ENCODE measurements at regions not wholly inside any gene's neighbourhood (a gene's known extent, or its start where the extent isn't known, plus 50 kb on each side); places are given as distances from the start of the nearest gene placed in this dataset.

DNA sequence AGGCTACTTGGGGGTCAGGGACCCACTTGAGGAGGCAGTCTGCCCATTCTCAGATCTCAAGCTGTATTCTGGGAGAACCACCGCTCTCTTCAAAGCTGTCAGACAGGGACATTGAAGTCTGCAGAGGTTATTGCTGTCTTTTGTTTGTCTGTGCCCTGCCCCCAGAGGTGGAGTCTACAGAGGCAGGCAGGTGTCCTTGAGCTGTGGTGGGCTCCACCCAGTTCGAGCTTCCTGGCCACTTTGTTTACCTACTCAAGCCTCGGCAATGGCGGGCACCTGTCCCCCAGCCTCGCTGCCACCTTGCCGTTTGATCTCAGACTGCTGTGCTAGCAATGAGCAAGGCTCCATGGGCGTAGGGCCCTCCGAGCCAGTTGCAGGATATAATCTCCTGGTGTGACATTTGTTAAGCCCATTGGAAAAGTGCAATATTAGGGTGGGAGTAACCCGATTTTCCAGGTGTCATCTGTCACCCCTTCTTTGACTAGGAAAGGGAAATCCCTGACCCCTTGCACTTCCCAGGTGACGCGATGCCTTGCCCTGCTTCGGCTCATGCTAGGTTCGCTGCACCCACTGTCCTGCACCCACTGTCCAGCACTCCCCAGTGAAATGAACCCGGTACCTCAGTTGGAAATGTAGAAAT lies 96.4 kb downstream of the ZNF92 start (continued):
- TF ChIP-seq, protein P1, sequence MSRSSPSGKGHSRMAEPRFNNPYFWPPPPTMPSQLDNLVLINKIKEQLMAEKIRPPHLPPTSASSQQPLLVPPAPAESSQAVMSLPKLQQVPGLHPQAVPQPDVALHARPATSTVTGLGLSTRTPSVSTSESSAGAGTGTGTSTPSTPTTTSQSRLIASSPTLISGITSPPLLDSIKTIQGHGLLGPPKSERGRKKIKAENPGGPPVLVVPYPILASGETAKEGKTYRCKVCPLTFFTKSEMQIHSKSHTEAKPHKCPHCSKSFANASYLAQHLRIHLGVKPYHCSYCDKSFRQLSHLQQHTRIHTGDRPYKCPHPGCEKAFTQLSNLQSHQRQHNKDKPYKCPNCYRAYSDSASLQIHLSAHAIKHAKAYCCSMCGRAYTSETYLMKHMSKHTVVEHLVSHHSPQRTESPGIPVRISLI (CRISPR knock-in tag; IDR thresholded peaks at IDR 0.05; ENCODE audit: borderline replicate concordance), result peak; percentile 62; the same call in 1 of the 2 replicates
- TF ChIP-seq SMAD1 (CRISPR knock-in tag; IDR thresholded peaks at IDR 0.05; ENCODE audit: borderline replicate concordance, low read depth) (peak; percentile 48; the same call in 1 of the 2 replicates), ISL2 (CRISPR knock-in tag; IDR thresholded peaks at IDR 0.05) (peak; percentile 77), MEF2D (CRISPR knock-in tag; IDR thresholded peaks at IDR 0.05) (0 out of 2 replicates have a peak, but pooled peaks have one; percentile 26), SPEN (CRISPR knock-in tag; IDR thresholded peaks at IDR 0.05; ENCODE audit: low read depth) (0 out of 2 replicates have a peak, but pooled peaks have one; percentile 32), ZNF329 (CRISPR knock-in tag; IDR thresholded peaks at IDR 0.05; ENCODE audit: low read depth) (0 out of 2 replicates have a peak, but pooled peaks have one; percentile 26), WIZ (CRISPR knock-in tag; IDR thresholded peaks at IDR 0.05) (0 out of 2 replicates have a peak, but pooled peaks have one; percentile 68), NR2C2 (CRISPR knock-in tag; IDR thresholded peaks at IDR 0.05; ENCODE audit: borderline replicate concordance) (peak; percentile 61), THAP11 (CRISPR knock-in tag; IDR thresholded peaks at IDR 0.05) (peak; percentile 62), ZNF792 (CRISPR knock-in tag; IDR thresholded peaks at IDR 0.05) (peak; percentile 53), ELF3 (CRISPR knock-in tag; IDR thresholded peaks at IDR 0.05) (peak; percentile 83), ZNF879 (CRISPR knock-in tag; IDR thresholded peaks at IDR 0.05) (peak; percentile 75; the same call in 1 of the 2 replicates)
- TF ChIP-seq, protein P2, sequence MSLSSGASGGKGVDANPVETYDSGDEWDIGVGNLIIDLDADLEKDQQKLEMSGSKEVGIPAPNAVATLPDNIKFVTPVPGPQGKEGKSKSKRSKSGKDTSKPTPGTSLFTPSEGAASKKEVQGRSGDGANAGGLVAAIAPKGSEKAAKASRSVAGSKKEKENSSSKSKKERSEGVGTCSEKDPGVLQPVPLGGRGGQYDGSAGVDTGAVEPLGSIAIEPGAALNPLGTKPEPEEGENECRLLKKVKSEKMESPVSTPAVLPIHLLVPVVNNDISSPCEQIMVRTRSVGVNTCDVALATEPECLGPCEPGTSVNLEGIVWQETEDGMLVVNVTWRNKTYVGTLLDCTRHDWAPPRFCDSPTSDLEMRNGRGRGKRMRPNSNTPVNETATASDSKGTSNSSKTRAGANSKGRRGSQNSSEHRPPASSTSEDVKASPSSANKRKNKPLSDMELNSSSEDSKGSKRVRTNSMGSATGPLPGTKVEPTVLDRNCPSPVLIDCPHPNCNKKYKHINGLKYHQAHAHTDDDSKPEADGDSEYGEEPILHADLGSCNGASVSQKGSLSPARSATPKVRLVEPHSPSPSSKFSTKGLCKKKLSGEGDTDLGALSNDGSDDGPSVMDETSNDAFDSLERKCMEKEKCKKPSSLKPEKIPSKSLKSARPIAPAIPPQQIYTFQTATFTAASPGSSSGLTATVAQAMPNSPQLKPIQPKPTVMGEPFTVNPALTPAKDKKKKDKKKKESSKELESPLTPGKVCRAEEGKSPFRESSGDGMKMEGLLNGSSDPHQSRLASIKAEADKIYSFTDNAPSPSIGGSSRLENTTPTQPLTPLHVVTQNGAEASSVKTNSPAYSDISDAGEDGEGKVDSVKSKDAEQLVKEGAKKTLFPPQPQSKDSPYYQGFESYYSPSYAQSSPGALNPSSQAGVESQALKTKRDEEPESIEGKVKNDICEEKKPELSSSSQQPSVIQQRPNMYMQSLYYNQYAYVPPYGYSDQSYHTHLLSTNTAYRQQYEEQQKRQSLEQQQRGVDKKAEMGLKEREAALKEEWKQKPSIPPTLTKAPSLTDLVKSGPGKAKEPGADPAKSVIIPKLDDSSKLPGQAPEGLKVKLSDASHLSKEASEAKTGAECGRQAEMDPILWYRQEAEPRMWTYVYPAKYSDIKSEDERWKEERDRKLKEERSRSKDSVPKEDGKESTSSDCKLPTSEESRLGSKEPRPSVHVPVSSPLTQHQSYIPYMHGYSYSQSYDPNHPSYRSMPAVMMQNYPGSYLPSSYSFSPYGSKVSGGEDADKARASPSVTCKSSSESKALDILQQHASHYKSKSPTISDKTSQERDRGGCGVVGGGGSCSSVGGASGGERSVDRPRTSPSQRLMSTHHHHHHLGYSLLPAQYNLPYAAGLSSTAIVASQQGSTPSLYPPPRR (CRISPR knock-in tag; IDR thresholded peaks at IDR 0.05; ENCODE audit: borderline replicate concordance), result peak; percentile 85; the same call in 1 of the 2 replicates
- TF ChIP-seq, protein P3, sequence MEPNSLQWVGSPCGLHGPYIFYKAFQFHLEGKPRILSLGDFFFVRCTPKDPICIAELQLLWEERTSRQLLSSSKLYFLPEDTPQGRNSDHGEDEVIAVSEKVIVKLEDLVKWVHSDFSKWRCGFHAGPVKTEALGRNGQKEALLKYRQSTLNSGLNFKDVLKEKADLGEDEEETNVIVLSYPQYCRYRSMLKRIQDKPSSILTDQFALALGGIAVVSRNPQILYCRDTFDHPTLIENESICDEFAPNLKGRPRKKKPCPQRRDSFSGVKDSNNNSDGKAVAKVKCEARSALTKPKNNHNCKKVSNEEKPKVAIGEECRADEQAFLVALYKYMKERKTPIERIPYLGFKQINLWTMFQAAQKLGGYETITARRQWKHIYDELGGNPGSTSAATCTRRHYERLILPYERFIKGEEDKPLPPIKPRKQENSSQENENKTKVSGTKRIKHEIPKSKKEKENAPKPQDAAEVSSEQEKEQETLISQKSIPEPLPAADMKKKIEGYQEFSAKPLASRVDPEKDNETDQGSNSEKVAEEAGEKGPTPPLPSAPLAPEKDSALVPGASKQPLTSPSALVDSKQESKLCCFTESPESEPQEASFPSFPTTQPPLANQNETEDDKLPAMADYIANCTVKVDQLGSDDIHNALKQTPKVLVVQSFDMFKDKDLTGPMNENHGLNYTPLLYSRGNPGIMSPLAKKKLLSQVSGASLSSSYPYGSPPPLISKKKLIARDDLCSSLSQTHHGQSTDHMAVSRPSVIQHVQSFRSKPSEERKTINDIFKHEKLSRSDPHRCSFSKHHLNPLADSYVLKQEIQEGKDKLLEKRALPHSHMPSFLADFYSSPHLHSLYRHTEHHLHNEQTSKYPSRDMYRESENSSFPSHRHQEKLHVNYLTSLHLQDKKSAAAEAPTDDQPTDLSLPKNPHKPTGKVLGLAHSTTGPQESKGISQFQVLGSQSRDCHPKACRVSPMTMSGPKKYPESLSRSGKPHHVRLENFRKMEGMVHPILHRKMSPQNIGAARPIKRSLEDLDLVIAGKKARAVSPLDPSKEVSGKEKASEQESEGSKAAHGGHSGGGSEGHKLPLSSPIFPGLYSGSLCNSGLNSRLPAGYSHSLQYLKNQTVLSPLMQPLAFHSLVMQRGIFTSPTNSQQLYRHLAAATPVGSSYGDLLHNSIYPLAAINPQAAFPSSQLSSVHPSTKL (CRISPR knock-in tag; IDR thresholded peaks at IDR 0.05), result peak; percentile 95
- TF ChIP-seq, protein P4, sequence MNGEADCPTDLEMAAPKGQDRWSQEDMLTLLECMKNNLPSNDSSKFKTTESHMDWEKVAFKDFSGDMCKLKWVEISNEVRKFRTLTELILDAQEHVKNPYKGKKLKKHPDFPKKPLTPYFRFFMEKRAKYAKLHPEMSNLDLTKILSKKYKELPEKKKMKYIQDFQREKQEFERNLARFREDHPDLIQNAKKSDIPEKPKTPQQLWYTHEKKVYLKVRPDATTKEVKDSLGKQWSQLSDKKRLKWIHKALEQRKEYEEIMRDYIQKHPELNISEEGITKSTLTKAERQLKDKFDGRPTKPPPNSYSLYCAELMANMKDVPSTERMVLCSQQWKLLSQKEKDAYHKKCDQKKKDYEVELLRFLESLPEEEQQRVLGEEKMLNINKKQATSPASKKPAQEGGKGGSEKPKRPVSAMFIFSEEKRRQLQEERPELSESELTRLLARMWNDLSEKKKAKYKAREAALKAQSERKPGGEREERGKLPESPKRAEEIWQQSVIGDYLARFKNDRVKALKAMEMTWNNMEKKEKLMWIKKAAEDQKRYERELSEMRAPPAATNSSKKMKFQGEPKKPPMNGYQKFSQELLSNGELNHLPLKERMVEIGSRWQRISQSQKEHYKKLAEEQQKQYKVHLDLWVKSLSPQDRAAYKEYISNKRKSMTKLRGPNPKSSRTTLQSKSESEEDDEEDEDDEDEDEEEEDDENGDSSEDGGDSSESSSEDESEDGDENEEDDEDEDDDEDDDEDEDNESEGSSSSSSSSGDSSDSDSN (CRISPR knock-in tag; IDR thresholded peaks at IDR 0.05), result 0 out of 2 replicates have a peak, but pooled peaks have one; percentile 27
